WTC11 (cell line): ENCODE measurements at regions not wholly inside any gene's neighbourhood (a gene's known extent, or its start where the extent isn't known, plus 50 kb on each side); places are given as distances from the start of the nearest gene placed in this dataset.

ENCODE experiments used
- CTCF ChIP-seq: fragments of 200-600 bp; IDR thresholded peaks from 2 replicates; pipeline ENCODE4 v1.8.0; 2022; ENCODE audit warnings: antibody characterized with exemption
- E2F5 ChIP-seq: sonication (generic); formaldehyde crosslinking; IDR thresholded peaks from 2 replicates; pipeline ENCODE4 v1.8.1; 2022; ENCODE audit warnings: mild to moderate bottlenecking, moderate library complexity, missing genetic modification reagents
- TCF7 ChIP-seq: sonication (generic); formaldehyde crosslinking; IDR thresholded peaks from 2 replicates; pipeline ENCODE4 v1.8.0; 2022; ENCODE audit warnings: mild to moderate bottlenecking, low read depth, missing genetic modification reagents, moderate library complexity
- ZNF396 ChIP-seq: fragments of 250-450 bp; sonication (Bioruptor Pico); IDR thresholded peaks from 2 replicates; pipeline ENCODE4 v1.8.0; 2021; ENCODE audit warnings: mild to moderate bottlenecking, moderate library complexity, borderline replicate concordance
- TF ChIP-seq, protein P1 (sequence below): sonication (generic); formaldehyde crosslinking; conservative IDR thresholded peaks from 2 replicates; pipeline ENCODE4 v1.8.1; 2023; ENCODE audit warnings: mild to moderate bottlenecking, low read depth, missing genetic modification reagents, moderate library complexity
- TF ChIP-seq, protein P2 (sequence below): sonication (generic); formaldehyde crosslinking; conservative IDR thresholded peaks from 2 replicates; pipeline ENCODE4 v1.8.1; 2022; ENCODE audit warnings: mild to moderate bottlenecking, missing genetic modification reagents

DNA sequence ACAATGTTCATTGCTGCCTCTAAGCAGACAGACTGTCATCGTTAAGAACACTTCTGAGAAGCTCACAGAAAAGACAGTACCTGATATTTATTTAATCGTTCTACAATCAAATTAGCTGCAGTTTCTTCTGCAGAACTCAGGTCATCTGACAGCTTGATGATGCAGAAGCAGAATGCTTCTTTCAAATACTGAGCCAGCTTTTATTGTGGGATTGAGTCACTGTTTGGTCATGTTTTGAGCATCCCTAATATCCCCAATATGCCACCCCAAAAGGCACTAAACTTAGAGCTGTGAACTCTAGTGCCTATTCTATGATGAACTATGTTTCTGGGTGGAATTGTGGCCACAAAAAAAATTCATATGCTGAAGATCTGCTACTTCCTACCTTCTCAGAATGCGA, 51.0 kb upstream of the NLGN4Y start:
- no peak for TF ChIP-seq CTCF
- TF ChIP-seq TCF7 (CRISPR knock-in tag), result no peak
- TF ChIP-seq, protein P1, sequence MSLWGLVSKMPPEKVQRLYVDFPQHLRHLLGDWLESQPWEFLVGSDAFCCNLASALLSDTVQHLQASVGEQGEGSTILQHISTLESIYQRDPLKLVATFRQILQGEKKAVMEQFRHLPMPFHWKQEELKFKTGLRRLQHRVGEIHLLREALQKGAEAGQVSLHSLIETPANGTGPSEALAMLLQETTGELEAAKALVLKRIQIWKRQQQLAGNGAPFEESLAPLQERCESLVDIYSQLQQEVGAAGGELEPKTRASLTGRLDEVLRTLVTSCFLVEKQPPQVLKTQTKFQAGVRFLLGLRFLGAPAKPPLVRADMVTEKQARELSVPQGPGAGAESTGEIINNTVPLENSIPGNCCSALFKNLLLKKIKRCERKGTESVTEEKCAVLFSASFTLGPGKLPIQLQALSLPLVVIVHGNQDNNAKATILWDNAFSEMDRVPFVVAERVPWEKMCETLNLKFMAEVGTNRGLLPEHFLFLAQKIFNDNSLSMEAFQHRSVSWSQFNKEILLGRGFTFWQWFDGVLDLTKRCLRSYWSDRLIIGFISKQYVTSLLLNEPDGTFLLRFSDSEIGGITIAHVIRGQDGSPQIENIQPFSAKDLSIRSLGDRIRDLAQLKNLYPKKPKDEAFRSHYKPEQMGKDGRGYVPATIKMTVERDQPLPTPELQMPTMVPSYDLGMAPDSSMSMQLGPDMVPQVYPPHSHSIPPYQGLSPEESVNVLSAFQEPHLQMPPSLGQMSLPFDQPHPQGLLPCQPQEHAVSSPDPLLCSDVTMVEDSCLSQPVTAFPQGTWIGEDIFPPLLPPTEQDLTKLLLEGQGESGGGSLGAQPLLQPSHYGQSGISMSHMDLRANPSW (CRISPR knock-in tag), result no peak
- TF ChIP-seq ZNF396 (CRISPR knock-in tag), result no peak
- TF ChIP-seq, protein P2, sequence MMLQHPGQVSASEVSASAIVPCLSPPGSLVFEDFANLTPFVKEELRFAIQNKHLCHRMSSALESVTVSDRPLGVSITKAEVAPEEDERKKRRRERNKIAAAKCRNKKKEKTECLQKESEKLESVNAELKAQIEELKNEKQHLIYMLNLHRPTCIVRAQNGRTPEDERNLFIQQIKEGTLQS, result no peak
- TF ChIP-seq E2F5 (CRISPR knock-in tag), result no peak
